HG03039 (cell line): ENCODE measurements at regions not wholly inside any gene's neighbourhood (a gene's known extent, or its start where the extent isn't known, plus 50 kb on each side); places are given as distances from the start of the nearest gene placed in this dataset.
"Not testable (repeated sequence)": the region's sequence is repeated elsewhere in the genome, so short reads cannot be mapped to it uniquely, and the experiment has no call there.

Experiments
- ATAC-seq: cut with Tn5 transposase; IDR thresholded peaks from one replicate; pipeline ENCODE4 v1.9.1; 2021; ENCODE audit warnings: mild to moderate bottlenecking, moderate library complexity; ENCODE audit not compliant: unreplicated experiment

- no peak for ATAC-seq
Observed at GRCh38 chr14:101616202-101616601, 54.9 kb downstream of the DIO3 start.

DNA sequence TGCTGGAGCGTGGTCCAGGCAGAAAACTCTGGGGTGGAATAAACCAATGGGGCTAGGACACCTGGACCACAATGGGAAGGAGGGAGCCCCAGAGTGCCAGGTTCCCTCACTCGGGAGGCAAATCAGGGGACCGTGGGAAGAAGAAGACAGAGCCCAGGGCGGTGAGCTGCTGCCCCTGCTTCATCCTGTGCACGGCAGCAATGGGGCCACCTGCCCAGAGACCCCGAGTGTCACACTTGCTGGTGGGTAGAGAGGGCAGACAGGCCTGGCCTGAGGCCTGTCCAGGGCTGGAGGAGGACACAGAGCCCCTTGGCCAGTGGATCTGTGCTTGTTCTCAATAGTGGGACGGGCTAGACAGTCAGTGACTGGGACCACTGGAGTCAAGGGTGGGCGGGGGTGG lies 58.2 kb downstream of the DIO3 start:
- no peak for ATAC-seq

- ATAC-seq = no peak
Observed at GRCh38 chr14:101620031-101620788, 58.9 kb downstream of the DIO3 start.

DNA sequence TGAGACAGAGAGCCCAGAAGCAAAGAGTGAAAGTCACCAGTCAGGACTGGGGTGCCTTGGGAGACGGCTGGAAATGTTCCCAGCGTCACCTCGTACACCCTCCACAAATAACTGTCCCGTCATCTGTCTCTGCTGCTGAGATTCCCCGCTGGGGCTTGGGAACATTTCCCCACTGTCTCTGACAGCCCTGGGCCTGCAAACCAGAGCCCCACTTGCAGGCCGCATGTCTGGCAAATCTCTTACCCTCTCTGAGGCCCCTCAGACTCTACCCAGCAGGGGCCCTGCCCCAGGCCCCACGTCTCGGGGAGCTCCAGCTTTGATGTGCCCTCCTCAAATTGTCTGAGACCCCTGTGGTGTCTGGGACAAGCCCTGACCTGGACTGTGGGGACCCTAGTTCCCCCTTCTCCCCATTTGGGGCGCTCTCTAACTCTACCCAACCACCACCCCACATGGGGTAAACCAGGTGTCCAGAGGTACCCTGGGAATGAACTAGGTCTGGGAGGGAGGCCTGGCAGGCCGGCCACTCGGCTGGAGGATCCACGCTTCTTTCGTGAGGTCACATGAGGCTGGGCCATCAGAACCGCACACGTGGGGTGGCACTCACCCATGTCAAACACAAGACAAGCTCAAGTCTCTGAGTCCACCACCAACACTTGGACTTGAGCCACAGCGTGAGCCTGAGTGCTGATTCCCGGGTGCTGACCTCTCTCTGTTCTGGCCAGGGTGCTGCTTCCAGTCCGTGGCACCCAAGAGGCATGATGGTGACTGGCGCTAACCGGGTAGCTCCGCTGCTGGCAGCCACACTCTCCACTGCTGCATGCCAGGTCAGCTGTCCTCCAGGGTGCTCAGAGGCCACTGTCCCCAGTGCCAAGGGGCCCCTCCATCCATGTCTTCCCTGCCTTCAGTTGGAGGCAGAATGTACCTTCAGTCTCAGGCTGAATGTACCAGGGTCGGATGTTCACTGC lies 59.8 kb downstream of the DIO3 start:
- ATAC-seq = no peak

DNA sequence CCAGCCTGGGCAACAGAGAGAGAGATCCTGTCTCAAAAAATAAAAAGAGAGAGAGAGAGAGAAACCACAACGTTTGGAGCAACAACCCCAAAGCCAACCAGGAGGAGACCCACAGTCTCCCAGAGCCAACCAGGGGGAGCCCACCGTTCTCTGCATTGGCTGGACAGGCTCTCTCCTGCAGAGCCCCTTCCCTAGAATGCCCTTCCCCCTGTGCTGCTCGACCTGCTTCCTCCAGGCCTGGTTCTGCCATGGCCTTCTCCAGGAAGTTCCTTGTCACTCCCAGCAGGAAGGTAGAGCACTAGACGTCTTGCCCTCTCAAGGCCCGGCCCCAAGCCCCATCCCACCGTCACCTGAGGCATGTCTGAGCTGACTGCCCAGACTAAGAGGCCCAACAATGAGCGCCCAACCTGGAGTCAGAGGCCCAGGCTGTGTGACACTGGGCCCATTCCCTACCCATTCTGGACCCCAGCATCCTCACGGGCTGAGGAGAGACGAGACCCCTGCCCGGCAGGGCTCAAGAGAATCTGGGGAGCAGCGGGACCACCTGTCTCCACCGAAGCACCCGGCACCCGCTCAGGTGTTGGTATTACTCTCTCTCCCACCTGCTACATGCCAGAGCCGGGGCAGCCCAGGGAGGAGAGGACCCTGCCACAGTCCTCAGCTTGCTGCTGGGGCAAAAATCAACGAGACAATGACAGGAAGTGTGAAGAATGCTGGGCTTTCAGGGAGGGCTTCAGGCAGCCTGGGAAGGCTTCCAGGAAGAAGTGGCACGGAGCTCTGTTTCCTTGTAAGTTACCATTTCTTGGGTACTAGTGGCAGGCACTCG lies 61.2 kb downstream of the DIO3 start:
- no peak for ATAC-seq

DNA sequence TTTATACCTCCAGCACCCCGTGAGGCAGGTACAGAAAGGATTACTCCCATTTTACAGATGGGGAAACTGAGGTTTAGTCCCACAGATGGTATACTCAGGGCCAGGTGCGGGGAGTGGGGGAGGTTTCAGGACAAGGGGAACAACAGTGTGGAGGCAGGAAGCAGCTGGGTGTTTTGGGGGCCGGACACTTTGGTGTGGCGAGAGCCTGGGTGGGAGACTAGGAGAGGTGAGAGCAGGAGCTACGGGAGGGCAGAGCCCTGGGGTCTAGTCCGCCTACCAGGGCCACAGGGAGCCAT lies 61.7 kb downstream of the DIO3 start:
- ATAC-seq = no peak

DNA sequence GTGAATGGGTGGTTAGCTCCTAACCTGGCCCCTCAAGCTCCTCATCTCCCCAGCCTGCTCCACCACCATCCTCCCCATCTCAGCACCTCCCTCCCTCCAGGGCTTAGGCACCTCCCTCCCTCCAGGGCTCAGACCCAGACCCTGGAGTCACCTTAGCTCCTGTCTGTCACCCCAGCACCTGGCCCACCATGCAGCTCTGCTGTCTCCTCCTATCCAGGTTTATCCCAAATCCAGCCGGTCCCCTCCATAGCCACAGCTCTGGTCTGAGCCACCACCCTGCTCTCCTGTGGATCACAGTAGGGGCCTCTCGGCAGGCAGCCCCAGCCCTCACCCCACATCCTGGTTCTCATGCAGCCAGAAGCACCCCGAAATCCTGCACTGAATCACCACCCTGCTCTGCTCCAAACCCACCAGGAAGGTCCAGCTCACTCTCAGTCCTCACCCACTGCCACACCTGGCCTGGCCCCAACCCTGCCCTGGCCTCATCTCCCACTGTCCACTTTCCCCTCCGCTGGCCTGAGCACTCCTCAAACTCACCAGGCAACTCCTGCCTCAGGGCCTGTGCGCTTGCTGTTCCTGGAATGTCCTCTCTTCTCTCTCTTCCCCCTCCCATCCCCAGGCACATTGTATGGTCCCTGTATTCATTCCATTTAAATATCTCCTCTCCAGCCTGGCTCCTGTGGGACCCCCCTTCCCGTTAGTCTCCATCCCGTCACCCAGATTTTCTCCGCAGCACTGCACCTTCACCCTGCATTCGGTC lies 62.6 kb downstream of the DIO3 start:
- ATAC-seq = no peak

GRCh38 chr14:101624536-101624935 lies 63.2 kb downstream of the DIO3 start:
- ATAC-seq = no peak

DNA sequence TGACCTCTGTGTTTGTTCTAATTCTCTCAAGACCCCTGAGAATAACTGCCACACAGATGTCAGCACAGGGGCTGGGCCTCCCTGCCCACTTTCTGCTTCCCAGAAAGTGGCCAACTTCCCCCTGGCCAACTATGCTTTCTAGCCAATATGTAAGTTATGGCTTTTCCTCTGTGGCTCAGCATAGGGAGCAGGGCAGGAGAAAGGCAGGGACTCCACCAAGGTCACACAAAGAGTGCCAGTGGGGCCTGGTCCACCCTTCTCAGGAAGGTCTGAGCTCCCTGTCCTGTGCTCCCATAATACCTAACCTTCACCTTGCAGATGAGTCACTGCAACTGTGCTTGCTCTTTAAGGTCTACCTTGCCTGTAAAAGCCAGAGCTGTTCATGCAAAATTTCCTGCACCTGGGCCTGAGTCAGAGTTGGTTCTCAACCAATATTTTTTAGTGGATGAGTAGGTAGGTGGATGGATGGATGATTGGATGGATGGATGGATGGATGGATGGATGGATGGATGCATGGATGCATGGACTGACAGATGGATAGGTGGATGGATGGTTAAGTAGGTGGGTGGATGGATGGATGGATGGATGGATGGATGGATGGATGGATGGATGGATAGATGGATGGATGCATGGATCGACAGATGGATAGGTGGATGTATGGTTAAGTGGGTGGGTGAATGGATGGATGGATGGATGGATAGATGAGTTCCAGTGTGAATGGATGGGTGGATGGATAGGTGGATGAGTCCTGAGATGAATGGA lies 64.2 kb downstream of the DIO3 start:
- ATAC-seq = no peak

DNA sequence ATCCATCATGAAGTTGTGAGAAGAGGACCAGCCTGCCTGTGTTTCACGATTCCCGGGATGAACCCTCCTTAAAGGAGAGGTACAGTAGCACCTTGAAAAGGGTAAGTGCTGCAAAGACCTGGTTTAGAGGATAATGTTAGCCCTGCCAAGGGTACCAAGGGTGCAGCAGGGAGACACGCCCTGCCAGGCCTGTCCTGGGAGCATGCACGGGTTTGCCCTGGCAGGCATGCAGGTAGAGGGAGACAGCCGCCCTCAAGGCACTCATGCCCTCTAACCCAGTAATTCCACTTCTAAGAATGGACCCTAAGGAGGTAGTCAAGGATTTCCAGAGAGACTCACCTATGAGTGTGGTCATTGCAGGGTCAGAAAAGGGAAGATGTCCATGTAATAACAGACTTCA lies 65.0 kb downstream of the DIO3 start:
- no peak for ATAC-seq

DNA sequence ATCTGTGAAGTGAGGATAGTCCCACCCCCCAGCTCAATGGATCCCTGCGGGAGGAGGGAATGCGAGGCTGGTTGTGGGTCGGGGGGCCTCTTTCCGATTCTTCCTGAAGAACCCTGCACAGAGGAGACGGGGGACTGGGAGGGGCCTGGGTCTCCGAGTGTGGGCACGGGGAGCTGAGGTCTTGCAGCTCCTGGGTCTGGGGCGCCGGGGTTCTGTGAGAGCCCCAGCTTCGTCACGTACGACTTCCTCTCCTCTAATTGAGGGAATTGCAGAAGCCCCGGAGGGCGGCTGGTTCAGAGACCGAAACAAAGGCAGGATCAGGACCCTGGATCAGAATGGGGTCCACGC lies 66.6 kb downstream of the DIO3 start:
- ATAC-seq = no peak

DNA sequence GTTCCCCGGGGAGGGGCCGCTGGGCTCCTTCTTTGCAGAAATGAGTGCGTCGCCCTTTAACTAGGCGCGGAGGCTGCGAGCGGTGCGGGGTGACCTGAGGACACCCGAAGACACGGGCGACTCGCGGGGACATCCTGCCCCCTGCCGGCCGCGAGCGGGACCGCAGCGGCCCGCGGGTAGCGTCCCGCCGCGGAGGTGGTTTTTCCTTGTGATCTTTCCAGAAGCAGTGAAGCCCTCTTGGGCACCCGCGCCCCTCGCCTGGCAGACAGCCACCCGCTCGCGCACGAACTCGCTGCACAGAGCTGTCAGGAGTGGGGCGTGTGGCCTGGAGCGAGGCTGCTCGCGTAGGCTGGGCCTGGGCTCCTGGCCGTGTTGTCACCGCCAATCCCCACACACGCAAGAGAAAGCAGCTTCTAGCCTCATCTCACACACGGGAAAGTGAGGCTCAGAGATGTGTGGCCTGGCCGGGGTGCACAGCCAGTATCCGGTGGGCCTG lies 67.2 kb downstream of the DIO3 start:
- no peak for ATAC-seq

- no peak for ATAC-seq
Observed at GRCh38 chr14:101628975-101629374, 67.7 kb downstream of the DIO3 start.

DNA sequence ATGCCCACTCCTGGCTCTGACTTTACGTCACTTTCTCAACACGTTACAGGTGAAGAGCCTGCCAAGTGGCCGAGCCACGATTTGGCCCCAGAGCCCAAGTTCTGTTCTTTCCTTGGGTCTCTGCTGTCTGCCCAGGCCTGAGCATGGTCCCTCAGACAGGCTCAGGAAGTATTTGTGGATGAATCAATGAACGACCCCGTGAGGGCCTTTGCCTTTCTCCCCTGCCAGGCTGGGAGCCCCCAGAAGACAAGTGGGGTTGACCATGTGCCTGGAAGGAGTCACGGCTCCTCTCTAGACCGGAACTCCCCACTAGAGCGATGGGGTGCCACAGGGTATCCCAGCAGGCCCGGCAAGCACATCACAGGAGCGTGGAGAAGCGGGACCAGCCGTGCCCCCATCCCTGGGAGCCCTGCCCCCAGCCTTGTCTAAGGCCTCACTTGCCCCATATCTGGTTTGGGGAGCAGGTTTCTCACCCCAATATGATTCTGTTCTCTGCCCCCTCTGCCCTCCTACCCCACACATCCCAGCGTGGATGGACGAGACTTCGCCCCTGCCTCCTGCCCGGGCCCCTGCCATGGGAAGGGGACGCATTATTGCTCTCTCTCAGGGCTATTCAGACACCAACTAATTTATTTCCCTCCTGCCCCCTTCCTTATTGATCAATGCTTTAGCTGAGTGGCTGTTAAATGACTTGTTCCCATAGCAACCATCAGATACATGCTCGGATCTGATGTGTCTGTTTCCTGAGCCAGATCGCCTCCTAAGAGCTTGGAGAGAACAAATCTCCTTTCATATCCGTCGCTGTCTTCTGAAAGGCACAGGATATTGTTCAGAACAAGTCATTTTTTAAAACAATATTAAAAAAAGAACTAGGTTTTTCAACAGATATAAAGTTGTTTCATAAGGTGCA lies 69.0 kb downstream of the DIO3 start:
- no peak for ATAC-seq

GRCh38 chr14:101631199-101631598 lies 69.9 kb downstream of the DIO3 start:
- ATAC-seq = no peak

DNA sequence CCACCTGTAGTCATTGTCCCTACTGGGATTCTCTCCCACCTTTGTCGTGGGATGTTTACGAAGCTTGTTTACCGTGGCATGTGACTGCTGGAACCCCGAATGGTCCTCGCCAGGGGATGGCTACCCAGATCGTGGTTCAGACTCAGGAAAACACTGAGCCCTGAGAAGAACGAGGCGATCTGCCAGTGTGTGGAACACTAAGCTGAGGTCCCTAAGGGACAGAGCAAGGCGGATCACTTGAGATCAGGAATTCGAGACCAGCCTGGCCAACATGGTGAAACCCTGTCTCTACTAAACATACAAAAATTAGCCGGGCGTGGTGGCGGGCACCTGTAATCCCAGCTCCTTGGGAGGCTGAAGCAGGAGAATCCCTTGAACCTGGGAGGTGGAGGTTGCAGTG lies 70.7 kb downstream of the DIO3 start:
- not testable (repeated sequence) for ATAC-seq

DNA sequence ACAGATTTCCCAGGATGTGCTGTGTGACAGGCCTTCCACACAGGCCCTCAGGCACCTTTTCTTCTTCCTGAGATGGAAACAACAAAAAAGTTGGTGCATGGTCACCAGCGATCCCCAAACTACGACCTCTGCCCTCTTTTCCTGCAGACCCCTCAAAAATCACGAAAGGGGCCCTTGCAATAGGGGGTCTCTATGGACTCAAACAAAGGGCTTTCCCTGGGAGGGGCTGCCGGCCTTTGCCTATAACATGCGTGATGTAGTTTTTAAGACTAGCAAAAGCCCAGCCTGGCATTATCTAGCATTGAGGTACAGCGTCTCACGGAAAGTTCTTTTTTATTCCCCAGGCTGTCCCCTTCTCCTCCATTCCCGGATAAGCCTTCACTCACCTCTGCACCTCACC lies 71.2 kb downstream of the DIO3 start:
- ATAC-seq = no peak

- ATAC-seq = no peak
Observed at GRCh38 chr14:101633276-101633675, 72.0 kb downstream of the DIO3 start.
